Esophagus squamous epithelium (tissue), 4 donors: ENCODE measurements at regions not wholly inside any gene's neighbourhood (a gene's known extent, or its start where the extent isn't known, plus 50 kb on each side); places are given as distances from the start of the nearest gene placed in this dataset.

Source experiments
- CTCF ChIP-seq, 6 experiments: fragments of 450-650 bp in 4 of 6; fragments of 200-600 bp in 2 of 6; sonication (generic) in 2 of 6; IDR thresholded peaks; one replicate each; pipeline ENCODE4 v1.5.1; 2016 to 2019; ENCODE audit warnings: antibody characterized with exemption in 6 of 6, mild to moderate bottlenecking in 4 of 6, moderate library complexity in 4 of 6
- POLR2A ChIP-seq, 4 donors: fragments of 450-650 bp; IDR thresholded peaks; one replicate each; pipeline ENCODE4 v1.6.1; 2017; ENCODE audit warnings: antibody characterized with exemption in 4 of 4, mild to moderate bottlenecking in 4 of 4, moderate library complexity in 3 of 4

- TF ChIP-seq POLR2A (IDR thresholded peaks at IDR 0.05) = no peak
- TF ChIP-seq CTCF (IDR thresholded peaks at IDR 0.05) = no peak
Measured at GRCh38 chrY:8533468-8533867, 803.8 kb upstream of the TSPY4 start.
